ENCODE measurements at regions not wholly inside any gene's neighbourhood (a gene's known extent, or its start where the extent isn't known, plus 50 kb on each side); places are given as distances from the start of the nearest gene placed in this dataset.

DNA sequence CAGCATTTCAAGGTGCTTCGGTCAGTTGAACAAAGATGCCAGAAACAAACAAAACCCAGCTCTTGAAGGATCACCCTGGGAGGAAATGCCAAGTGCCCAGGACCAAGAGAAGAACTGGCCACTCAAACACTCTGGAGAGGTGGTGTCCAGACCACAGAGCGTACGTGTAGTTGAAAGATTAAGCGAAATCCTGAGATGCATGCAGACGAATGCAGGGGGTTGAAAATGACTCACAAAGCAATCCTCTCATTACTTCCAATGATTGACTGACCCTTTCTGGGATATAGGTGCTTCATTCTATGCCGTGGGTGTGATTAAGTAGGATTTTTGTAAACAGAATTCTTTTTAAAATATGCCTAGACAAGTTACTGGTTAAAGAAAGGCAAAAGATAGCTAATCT lies 71.5 kb upstream of the ATXN1 start:
- Histone ChIP-seq H3F3A (replicated peaks; ENCODE audit: low read depth) (no peaks in the 10 kb centered on the region), H3K4me1 (ENCODE audit: insufficient read depth) (no peaks in the 10 kb centered on the region), H3K27me3 (ENCODE audit: insufficient read depth) (no peaks in the 10 kb centered on the region), H4K20me1 (replicated peaks; ENCODE audit: insufficient read depth) (no peaks in the 10 kb centered on the region), H3K27ac (ENCODE audit: low read depth) (no peak overlapping the region), H3K4me3 (no peak overlapping the region), H3K4me2 (no peak overlapping the region), H3K79me2 (replicated peaks; ENCODE audit: insufficient read depth) (no peaks in the 10 kb centered on the region), H3K36me3 (ENCODE audit: insufficient read depth) (no peaks in the 10 kb centered on the region), H2AFZ (no peak overlapping the region), H3K9me2 (ENCODE audit: insufficient read depth) (0 out of 2 replicates have a peak, but pooled peaks cover 3% of the 10 kb centered on the region)
- no peak overlapping the region for H3K4me3 Mint-ChIP-seq
- no peaks in the 10 kb centered on the region for H3K36me3 Mint-ChIP-seq (ENCODE audit: low read depth)
- no peaks in the 10 kb centered on the region for H3K9me3 Mint-ChIP-seq
- H3K27ac Mint-ChIP-seq: no peak overlapping the region
- H3K27me3 Mint-ChIP-seq (ENCODE audit: insufficient read depth, low read depth, poor library complexity): no peaks in the 10 kb centered on the region
- H3K4me1 Mint-ChIP-seq: no peaks in the 10 kb centered on the region
- TF ChIP-seq, protein P1, sequence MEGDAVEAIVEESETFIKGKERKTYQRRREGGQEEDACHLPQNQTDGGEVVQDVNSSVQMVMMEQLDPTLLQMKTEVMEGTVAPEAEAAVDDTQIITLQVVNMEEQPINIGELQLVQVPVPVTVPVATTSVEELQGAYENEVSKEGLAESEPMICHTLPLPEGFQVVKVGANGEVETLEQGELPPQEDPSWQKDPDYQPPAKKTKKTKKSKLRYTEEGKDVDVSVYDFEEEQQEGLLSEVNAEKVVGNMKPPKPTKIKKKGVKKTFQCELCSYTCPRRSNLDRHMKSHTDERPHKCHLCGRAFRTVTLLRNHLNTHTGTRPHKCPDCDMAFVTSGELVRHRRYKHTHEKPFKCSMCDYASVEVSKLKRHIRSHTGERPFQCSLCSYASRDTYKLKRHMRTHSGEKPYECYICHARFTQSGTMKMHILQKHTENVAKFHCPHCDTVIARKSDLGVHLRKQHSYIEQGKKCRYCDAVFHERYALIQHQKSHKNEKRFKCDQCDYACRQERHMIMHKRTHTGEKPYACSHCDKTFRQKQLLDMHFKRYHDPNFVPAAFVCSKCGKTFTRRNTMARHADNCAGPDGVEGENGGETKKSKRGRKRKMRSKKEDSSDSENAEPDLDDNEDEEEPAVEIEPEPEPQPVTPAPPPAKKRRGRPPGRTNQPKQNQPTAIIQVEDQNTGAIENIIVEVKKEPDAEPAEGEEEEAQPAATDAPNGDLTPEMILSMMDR (conservative IDR thresholded peaks at IDR 0.05; ENCODE audit: low read depth in 2 of 2): no peak
- no peak for TF ChIP-seq JUNB (IDR thresholded peaks at IDR 0.05; ENCODE audit: unreplicated experiment)
- no peak for TF ChIP-seq POLR2AphosphoS5 (IDR thresholded peaks at IDR 0.05; ENCODE audit: low read depth)
- ATAC-seq (no peak), DNase-seq (ENCODE audit: low spot score) (no peak)

DNA sequence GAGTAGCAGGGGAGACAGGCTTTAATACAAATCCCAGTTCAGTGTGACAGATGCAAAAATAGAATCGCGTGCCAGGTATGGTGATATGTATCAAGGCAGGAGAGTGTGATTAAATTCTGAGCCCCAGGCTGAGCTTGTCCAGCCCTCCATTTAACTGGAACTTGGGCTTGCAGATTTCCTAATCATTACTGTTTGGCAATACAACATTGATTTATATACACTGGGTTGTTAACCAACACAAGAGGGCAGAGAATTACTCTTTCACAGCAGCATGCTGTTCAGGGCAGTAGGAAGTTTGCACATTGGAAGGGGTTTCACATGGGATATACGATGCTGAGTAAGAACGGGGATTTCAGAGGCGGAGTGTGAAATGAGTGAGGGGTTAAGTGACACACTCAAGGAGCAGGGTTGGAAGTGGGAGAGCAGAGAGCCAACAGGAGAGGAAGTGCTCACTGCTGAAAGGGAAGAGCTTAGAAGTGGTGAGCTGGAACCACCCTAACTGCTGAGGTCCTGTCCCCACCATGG lies 70.8 kb upstream of the ATXN1 start:
- Histone ChIP-seq H2AFZ (no peak overlapping the region), H3K9me2 (ENCODE audit: insufficient read depth) (0 out of 2 replicates have a peak, but pooled peaks cover 3% of the 10 kb centered on the region), H3K27me3 (ENCODE audit: insufficient read depth) (no peaks in the 10 kb centered on the region), H3K36me3 (ENCODE audit: insufficient read depth) (no peaks in the 10 kb centered on the region), H3K79me2 (replicated peaks; ENCODE audit: insufficient read depth) (no peaks in the 10 kb centered on the region), H4K20me1 (replicated peaks; ENCODE audit: insufficient read depth) (no peaks in the 10 kb centered on the region), H3K4me2 (no peak overlapping the region), H3F3A (replicated peaks; ENCODE audit: low read depth) (no peaks in the 10 kb centered on the region), H3K27ac (ENCODE audit: low read depth) (no peak overlapping the region), H3K4me3 (no peak overlapping the region), H3K4me1 (ENCODE audit: insufficient read depth) (no peaks in the 10 kb centered on the region)
- H3K27me3 Mint-ChIP-seq (ENCODE audit: insufficient read depth, low read depth, poor library complexity): no peaks in the 10 kb centered on the region
- H3K36me3 Mint-ChIP-seq (ENCODE audit: low read depth): no peaks in the 10 kb centered on the region
- DNase-seq (ENCODE audit: low spot score) (no peak), ATAC-seq (no peak)
- no peak overlapping the region for H3K4me3 Mint-ChIP-seq
- no peaks in the 10 kb centered on the region for H3K9me3 Mint-ChIP-seq
- no peaks in the 10 kb centered on the region for H3K4me1 Mint-ChIP-seq
- no peak overlapping the region for H3K27ac Mint-ChIP-seq
- TF ChIP-seq ZNF331 (CRISPR knock-in tag; IDR thresholded peaks at IDR 0.05; ENCODE audit: low read depth) (no peak), ZNF114 (CRISPR knock-in tag; IDR thresholded peaks at IDR 0.05) (no peak), POLR2AphosphoS5 (IDR thresholded peaks at IDR 0.05; ENCODE audit: low read depth) (no peak), NANOG (IDR thresholded peaks at IDR 0.05; ENCODE audit: borderline replicate concordance) (no peak), JUNB (IDR thresholded peaks at IDR 0.05; ENCODE audit: unreplicated experiment) (no peak), EZH2 (IDR thresholded peaks at IDR 0.05; ENCODE audit: low read depth, unreplicated experiment) (no peak)
- TF ChIP-seq, protein P2, sequence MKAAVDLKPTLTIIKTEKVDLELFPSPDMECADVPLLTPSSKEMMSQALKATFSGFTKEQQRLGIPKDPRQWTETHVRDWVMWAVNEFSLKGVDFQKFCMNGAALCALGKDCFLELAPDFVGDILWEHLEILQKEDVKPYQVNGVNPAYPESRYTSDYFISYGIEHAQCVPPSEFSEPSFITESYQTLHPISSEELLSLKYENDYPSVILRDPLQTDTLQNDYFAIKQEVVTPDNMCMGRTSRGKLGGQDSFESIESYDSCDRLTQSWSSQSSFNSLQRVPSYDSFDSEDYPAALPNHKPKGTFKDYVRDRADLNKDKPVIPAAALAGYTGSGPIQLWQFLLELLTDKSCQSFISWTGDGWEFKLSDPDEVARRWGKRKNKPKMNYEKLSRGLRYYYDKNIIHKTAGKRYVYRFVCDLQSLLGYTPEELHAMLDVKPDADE (IDR thresholded peaks at IDR 0.05): no peak
- TF ChIP-seq, protein P3, sequence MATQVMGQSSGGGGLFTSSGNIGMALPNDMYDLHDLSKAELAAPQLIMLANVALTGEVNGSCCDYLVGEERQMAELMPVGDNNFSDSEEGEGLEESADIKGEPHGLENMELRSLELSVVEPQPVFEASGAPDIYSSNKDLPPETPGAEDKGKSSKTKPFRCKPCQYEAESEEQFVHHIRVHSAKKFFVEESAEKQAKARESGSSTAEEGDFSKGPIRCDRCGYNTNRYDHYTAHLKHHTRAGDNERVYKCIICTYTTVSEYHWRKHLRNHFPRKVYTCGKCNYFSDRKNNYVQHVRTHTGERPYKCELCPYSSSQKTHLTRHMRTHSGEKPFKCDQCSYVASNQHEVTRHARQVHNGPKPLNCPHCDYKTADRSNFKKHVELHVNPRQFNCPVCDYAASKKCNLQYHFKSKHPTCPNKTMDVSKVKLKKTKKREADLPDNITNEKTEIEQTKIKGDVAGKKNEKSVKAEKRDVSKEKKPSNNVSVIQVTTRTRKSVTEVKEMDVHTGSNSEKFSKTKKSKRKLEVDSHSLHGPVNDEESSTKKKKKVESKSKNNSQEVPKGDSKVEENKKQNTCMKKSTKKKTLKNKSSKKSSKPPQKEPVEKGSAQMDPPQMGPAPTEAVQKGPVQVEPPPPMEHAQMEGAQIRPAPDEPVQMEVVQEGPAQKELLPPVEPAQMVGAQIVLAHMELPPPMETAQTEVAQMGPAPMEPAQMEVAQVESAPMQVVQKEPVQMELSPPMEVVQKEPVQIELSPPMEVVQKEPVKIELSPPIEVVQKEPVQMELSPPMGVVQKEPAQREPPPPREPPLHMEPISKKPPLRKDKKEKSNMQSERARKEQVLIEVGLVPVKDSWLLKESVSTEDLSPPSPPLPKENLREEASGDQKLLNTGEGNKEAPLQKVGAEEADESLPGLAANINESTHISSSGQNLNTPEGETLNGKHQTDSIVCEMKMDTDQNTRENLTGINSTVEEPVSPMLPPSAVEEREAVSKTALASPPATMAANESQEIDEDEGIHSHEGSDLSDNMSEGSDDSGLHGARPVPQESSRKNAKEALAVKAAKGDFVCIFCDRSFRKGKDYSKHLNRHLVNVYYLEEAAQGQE (IDR thresholded peaks at IDR 0.05; ENCODE audit: unreplicated experiment): no peak

Data from GM23338 (cell line).